GM23338 (cell line): ENCODE measurements at regions not wholly inside any gene's neighbourhood (a gene's known extent, or its start where the extent isn't known, plus 50 kb on each side); places are given as distances from the start of the nearest gene placed in this dataset.

ENCODE experiments used
- ATAC-seq: fragments of 200-7000 bp; cut with Tn5 transposase; 3 replicates; pipeline ENCODE4 v1.9.1; 2020
- DNase-seq: peaks from one replicate; pipeline ENCODE4 v3.0.0-alpha.2; 2015; ENCODE audit warnings: low spot score
- H2AFZ ChIP-seq: fragments of 200-600 bp; sonication (generic); 2 replicates; pipeline ENCODE4 v1.8.0; 2016; ENCODE audit warnings: antibody characterized with exemption, mild to moderate bottlenecking, moderate library complexity
- H3F3A ChIP-seq: fragments of 200-600 bp; sonication (generic); replicated peaks from 2 replicates; pipeline ENCODE4 v1.8.0; 2017; ENCODE audit warnings: antibody characterized with exemption, mixed run types, low read depth
- H3K27ac ChIP-seq: fragments of 200-600 bp; sonication (generic); 2 replicates; pipeline ENCODE4 v1.6.1; 2016; ENCODE audit warnings: low read depth
- H3K27me3 ChIP-seq: fragments of 200-600 bp; sonication (generic); 2 replicates; pipeline ENCODE4 v1.8.0; 2016; ENCODE audit warnings: mild to moderate bottlenecking, mixed run types, moderate library complexity; ENCODE audit not compliant: insufficient read depth
- H3K36me3 ChIP-seq: fragments of 200-600 bp; sonication (generic); 2 replicates; pipeline ENCODE4 v1.8.0; 2016; ENCODE audit warnings: mild to moderate bottlenecking; ENCODE audit not compliant: insufficient read depth
- H3K4me1 ChIP-seq: fragments of 200-600 bp; sonication (generic); 2 replicates; pipeline ENCODE4 v1.8.0; 2016; ENCODE audit warnings: mild to moderate bottlenecking, moderate library complexity; ENCODE audit not compliant: insufficient read depth
- H3K4me2 ChIP-seq: fragments of 200-600 bp; sonication (generic); 2 replicates; pipeline ENCODE4 v1.7.1; 2017; ENCODE audit warnings: mixed run types
- H3K4me3 ChIP-seq: fragments of 200-600 bp; sonication (generic); 2 replicates; pipeline ENCODE4 v1.6.1; 2016; ENCODE audit warnings: mixed run types
- H3K79me2 ChIP-seq: fragments of 200-600 bp; sonication (generic); replicated peaks from 2 replicates; pipeline ENCODE4 v1.8.0; 2017; ENCODE audit warnings: mild to moderate bottlenecking; ENCODE audit not compliant: insufficient read depth
- H3K9me2 ChIP-seq: fragments of 200-600 bp; sonication (generic); 2 replicates; pipeline ENCODE4 v1.8.0; 2017; ENCODE audit not compliant: insufficient read depth
- H4K20me1 ChIP-seq: fragments of 200-600 bp; sonication (generic); replicated peaks from 2 replicates; pipeline ENCODE4 v1.8.0; 2017; ENCODE audit warnings: mild to moderate bottlenecking; ENCODE audit not compliant: insufficient read depth
- H3K27ac Mint-ChIP-seq: 2 replicates; pipeline ENCODE4 v1.8.0; 2020; ENCODE audit warnings: inconsistent platforms, mild to moderate bottlenecking, moderate library complexity, mixed read lengths
- H3K27me3 Mint-ChIP-seq: 3 replicates; pipeline ENCODE4 v1.8.0; 2022; ENCODE audit warnings: low read depth, mild to moderate bottlenecking, moderate library complexity, mixed read lengths, inconsistent platforms; ENCODE audit not compliant: insufficient read depth, poor library complexity
- H3K36me3 Mint-ChIP-seq: 3 replicates; pipeline ENCODE4 v1.8.0; 2021; ENCODE audit warnings: low read depth, mild to moderate bottlenecking, inconsistent platforms, moderate library complexity, mixed read lengths
- H3K4me1 Mint-ChIP-seq: 3 replicates; pipeline ENCODE4 v1.8.0; 2020; ENCODE audit warnings: mild to moderate bottlenecking, inconsistent platforms, mixed read lengths
- H3K4me3 Mint-ChIP-seq: 3 replicates; pipeline ENCODE4 v1.8.0; 2021; ENCODE audit warnings: moderate library complexity, mild to moderate bottlenecking, inconsistent platforms, mixed read lengths
- H3K9me3 Mint-ChIP-seq: 3 replicates; pipeline ENCODE4 v1.8.0; 2020; ENCODE audit warnings: moderate library complexity, mild to moderate bottlenecking, inconsistent platforms, mixed read lengths
- CREB1 ChIP-seq: fragments of 250-450 bp; sonication (Bioruptor Pico); IDR thresholded peaks from 2 replicates; pipeline ENCODE4 v1.5.0; 2020; ENCODE audit warnings: low read depth, mild to moderate bottlenecking, moderate library complexity
- ETS1 ChIP-seq: IDR thresholded peaks from 2 replicates; pipeline ENCODE4 v1.6.1; 2016; ENCODE audit warnings: antibody characterized with exemption
- EZH2 ChIP-seq: fragments of 200-600 bp; sonication (generic); IDR thresholded peaks from one replicate; pipeline ENCODE4 v1.8.0; 2017; ENCODE audit warnings: antibody characterized with exemption, mild to moderate bottlenecking, low read depth; ENCODE audit not compliant: unreplicated experiment
- JUNB ChIP-seq: IDR thresholded peaks from one replicate; pipeline ENCODE4 v1.6.1; 2016; ENCODE audit warnings: antibody characterized with exemption; ENCODE audit not compliant: unreplicated experiment
- POLR2AphosphoS5 ChIP-seq: IDR thresholded peaks from 2 replicates; pipeline ENCODE4 v1.6.1; 2016; ENCODE audit warnings: antibody characterized with exemption, low read depth
- REST ChIP-seq: IDR thresholded peaks from one replicate; pipeline ENCODE4 v1.6.1; 2018; ENCODE audit warnings: antibody characterized with exemption; ENCODE audit not compliant: unreplicated experiment
- ZNF114 ChIP-seq: fragments of 250-450 bp; sonication (Bioruptor Pico); IDR thresholded peaks from 2 replicates; pipeline ENCODE4 v1.5.0; 2020; ENCODE audit warnings: mild to moderate bottlenecking, moderate library complexity

GRCh38 chr4:11153171-11153750 lies 275.4 kb downstream of the HS3ST1 start:
- no peak overlapping the region for H3K27ac Mint-ChIP-seq
- H3K4me3 Mint-ChIP-seq, result no peak overlapping the region
- H3K4me1 Mint-ChIP-seq, result peaks cover 38% of the 10 kb centered on the region
- Histone ChIP-seq H4K20me1 (no peaks in the 10 kb centered on the region), H3K9me2 (no peaks in the 10 kb centered on the region; the same call in 1 of the 2 replicates), H3K4me1 (peaks cover 51% of the 10 kb centered on the region), H3K27me3 (no peaks in the 10 kb centered on the region), H3K36me3 (no peaks in the 10 kb centered on the region), H3K27ac (no peak overlapping the region), H3K4me2 (no peak overlapping the region), H2AFZ (no peak overlapping the region), H3F3A (no peaks in the 10 kb centered on the region), H3K4me3 (no peak overlapping the region), H3K79me2 (no peaks in the 10 kb centered on the region)
- no peak for TF ChIP-seq REST
- no peak for TF ChIP-seq POLR2AphosphoS5
- no peak for TF ChIP-seq EZH2
- H3K27me3 Mint-ChIP-seq, result no peaks in the 10 kb centered on the region
- peaks cover 6% of the 10 kb centered on the region; the same call in 2 of the 3 replicates for H3K9me3 Mint-ChIP-seq
- ATAC-seq, result no peak
- no peak for DNase-seq
- no peaks in the 10 kb centered on the region for H3K36me3 Mint-ChIP-seq

GRCh38 chr4:11152684-11153083 lies 276.0 kb downstream of the HS3ST1 start:
- Histone ChIP-seq H3K4me2 (0 out of 2 replicates have a peak overlapping the region, but pooled peaks have one; percentile 4), H3F3A (no peaks in the 10 kb centered on the region), H3K4me3 (no peak overlapping the region), H3K4me1 (peaks cover 51% of the 10 kb centered on the region), H4K20me1 (no peaks in the 10 kb centered on the region), H3K36me3 (no peaks in the 10 kb centered on the region), H3K27me3 (no peaks in the 10 kb centered on the region), H3K27ac (no peak overlapping the region), H3K79me2 (no peaks in the 10 kb centered on the region), H2AFZ (no peak overlapping the region), H3K9me2 (no peaks in the 10 kb centered on the region; the same call in 1 of the 2 replicates)
- Mint-ChIP-seq H3K36me3 (no peaks in the 10 kb centered on the region), H3K4me3 (no peak overlapping the region), H3K27me3 (no peaks in the 10 kb centered on the region), H3K9me3 (peaks cover 6% of the 10 kb centered on the region; the same call in 2 of the 3 replicates), H3K4me1 (peaks cover 38% of the 10 kb centered on the region), H3K27ac (no peak overlapping the region)
- ATAC-seq (no peak), DNase-seq (no peak)
- TF ChIP-seq ETS1 (no peak), REST (no peak), JUNB (no peak), EZH2 (no peak), CREB1 (CRISPR knock-in tag) (no peak), POLR2AphosphoS5 (no peak), ZNF114 (CRISPR knock-in tag) (no peak)
